T-helper 9 cell (primary cell): ENCODE measurements at regions not wholly inside any gene's neighbourhood (a gene's known extent, or its start where the extent isn't known, plus 50 kb on each side); places are given as distances from the start of the nearest gene placed in this dataset.
"Not testable (repeated sequence)": the region's sequence is repeated elsewhere in the genome, so short reads cannot be mapped to it uniquely, and the experiment has no call there.

Experiments used
- DNase-seq: peaks from one replicate; pipeline ENCODE4 v3.0.0-alpha.2; 2020

- no peak for DNase-seq
Measured at GRCh38 chr15:26017665-26018064, 154.5 kb upstream of the ATP10A start.

- no peak for DNase-seq
Measured at GRCh38 chr15:26015516-26016075, 152.5 kb upstream of the ATP10A start.

- DNase-seq = no peak
Measured at GRCh38 chr15:26013981-26014380, 150.9 kb upstream of the ATP10A start.

- no peak for DNase-seq
Measured at GRCh38 chr15:26011916-26012315, 148.8 kb upstream of the ATP10A start.

- no peak for DNase-seq
Measured at GRCh38 chr15:26007151-26007550, 144.0 kb upstream of the ATP10A start.

GRCh38 chr15:26001201-26001600 lies 138.1 kb upstream of the ATP10A start:
- DNase-seq = no peak

DNA sequence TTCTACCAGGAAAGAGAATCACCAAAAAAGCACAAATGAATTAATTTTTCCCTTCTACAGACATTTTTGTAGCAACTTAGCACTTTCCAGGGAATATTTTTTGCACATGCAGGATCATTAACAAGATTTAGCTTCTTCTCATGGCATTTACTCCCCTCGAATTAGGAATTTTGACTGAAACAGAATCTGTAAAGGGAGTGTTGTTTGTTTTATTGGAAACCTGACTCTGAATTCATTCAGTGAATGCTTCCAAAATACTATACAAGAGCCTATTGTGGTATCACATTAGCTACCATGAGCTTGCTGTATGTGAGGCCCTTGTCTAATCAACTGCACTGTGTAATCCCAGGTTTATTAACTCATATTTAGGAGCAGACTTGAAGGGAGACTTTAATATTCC lies 130.4 kb upstream of the ATP10A start:
- DNase-seq = no peak

DNA sequence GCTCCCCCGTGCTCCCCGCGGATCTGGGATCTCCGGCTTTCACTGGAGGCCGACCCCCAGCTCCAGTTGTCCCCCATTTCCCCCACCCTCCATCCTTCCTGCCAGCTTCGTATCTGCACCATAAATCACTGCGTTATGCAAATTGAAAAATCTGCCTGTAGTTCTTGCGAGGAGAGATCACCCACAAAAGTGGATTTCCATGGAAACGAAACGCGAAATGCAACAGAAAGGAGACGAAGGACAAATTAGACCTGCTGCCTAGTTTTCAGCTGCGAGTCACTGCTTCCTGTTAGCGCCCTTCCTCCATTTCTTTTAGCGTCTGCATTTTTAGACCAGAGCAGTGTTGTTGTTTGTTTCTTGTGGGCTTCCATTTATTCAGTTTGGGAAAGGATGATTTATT lies 127.1 kb upstream of the ATP10A start:
- DNase-seq = no peak

DNA sequence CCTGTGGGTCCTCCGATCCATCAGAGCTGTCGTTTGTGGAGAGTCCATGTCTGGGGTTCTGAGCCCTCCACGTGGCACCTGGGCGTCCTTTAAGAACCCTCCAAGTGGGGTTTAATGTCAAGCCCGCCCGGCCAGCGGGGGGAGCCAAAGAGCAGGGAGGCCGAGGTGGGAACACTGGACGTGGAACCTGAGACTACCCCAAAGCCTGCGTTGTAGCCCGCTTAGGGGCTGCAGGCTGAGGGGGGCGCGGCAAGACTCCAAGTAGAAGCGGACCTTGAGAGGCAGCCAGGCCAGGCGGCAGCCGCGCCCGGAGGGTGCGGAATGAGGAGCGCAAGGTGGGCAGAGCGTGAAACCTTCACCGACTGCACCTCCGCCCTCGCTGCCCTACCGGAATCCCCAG lies 126.2 kb upstream of the ATP10A start:
- DNase-seq = no peak

GRCh38 chr15:25988716-25989115 lies 125.6 kb upstream of the ATP10A start:
- not testable (repeated sequence) for DNase-seq

DNA sequence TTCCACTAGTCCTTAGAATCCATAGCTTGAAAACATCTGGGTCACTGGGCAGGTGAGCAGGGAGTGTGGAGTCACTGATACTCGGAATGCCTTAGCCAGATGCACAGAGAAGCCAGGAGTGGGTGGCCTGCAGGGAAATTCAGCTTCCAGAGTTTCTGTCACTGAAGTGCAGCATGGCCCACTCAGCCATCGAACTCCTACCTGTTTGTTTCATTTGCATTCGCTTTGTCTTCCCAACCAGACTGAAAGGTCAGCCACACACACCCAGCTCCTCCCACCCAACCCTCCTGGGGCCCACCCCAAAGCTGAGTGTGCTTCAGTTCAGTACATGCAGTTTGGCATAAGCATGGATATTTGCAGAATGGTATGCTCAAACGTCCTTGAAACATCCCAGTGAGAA lies 124.5 kb upstream of the ATP10A start:
- DNase-seq = no peak

GRCh38 chr15:25985165-25985564 lies 122.0 kb upstream of the ATP10A start:
- DNase-seq = no peak

- no peak for DNase-seq
Measured at GRCh38 chr15:25982736-25983135, 119.6 kb upstream of the ATP10A start.

- DNase-seq = no peak
Measured at GRCh38 chr15:25981114-25981513, 118.0 kb upstream of the ATP10A start.

DNA sequence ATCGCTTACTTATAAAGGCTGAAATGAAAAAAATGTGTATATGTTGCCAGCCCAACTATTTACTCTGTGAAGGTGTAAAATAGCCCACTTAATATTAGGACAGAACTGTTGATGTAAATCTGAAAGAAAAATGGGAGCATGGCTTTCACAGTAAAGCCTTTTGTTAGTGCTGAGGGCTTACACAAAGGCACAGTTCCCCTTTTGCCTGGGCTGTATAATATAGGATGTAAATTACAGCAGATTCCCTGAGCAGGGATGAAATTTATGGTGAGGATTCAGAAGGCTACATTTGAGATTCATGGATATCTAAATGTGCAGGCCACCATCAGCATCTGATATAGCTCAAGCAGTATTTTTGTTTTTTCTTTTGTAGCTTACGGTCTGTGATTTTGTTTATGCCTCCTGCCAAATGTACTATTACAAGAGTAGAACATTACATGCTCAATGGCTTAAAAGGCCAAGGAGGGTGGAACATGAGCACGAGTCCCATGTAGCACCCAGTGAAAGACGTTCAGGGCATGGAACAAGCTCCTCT lies 109.1 kb upstream of the ATP10A start:
- DNase-seq = no peak

DNA sequence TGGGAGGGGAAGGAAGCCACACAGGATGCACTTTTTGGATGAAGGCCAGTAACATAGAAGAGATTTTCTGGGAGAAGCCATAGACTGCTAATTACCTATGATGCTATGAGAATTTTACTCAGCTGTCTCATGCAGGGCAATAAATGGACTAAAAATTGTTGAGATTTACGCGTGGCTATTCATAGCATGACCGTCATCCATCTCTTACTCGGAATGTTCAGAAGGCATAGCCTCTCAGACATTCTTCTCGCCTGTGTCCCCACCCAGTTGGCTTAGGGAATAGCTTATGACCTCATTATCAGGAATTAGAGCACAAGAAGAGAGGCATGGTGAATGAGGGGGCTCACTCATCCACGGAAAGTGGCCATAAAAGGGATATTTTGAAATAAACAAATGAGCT lies 107.9 kb upstream of the ATP10A start:
- DNase-seq = no peak

GRCh38 chr15:25969886-25970285 lies 106.8 kb upstream of the ATP10A start:
- no peak for DNase-seq

DNA sequence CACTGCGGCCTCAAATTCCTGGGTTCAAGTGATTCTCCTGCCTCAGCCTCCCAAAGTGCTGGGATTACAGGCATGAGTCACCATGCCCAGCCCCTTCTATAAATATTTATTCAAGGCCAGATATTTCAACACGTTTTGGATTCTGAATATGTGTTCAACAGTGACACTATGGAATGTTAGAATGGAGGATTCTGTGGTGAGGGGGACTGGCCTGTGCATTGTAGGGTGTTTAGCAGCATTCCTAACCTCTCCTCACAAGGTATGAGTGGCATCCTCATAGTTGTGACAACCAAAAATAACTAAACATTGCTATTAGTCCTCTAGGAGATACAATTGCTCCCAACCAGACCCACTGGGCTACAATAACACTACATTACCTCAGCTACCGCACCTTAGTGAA lies 104.0 kb upstream of the ATP10A start:
- no peak for DNase-seq

DNA sequence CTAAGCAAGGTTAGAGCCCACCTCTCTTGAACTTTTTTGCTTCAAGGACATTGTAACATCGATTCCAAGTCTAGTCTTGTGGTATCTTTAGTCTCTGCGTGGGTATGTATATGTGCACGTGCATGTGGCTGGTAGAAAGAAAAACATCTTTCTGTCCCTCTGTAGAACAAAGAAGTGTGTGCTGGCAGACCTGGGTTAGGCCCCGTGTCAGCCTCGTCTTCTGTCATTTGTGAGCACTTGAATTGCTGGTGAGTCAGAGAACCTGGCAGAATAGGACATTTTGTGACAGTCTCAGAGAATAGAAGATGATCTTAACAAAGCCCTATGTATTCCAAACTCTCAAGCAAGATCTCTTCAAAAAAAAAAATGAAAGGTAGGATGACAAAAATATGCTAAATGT lies 102.2 kb upstream of the ATP10A start:
- DNase-seq = no peak

DNA sequence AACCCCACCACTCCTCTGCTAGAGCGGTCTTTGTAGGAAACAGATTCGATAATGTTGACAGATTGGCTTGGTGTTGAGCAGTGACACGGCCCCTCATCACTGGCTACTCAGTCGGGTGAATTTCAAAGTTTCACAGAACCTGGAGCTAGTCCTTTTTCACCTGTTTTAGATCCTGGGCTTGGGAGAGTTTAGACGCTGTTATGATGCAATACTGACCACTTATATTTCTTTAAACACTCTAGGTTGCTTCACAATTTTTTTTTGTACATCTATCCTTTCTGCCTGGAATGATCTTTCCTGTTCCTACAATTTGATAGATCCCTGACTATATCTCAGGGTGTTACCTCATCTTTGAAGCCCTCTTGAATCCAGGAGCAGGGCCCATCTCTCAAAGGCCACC lies 97.1 kb upstream of the ATP10A start:
- no peak for DNase-seq

DNA sequence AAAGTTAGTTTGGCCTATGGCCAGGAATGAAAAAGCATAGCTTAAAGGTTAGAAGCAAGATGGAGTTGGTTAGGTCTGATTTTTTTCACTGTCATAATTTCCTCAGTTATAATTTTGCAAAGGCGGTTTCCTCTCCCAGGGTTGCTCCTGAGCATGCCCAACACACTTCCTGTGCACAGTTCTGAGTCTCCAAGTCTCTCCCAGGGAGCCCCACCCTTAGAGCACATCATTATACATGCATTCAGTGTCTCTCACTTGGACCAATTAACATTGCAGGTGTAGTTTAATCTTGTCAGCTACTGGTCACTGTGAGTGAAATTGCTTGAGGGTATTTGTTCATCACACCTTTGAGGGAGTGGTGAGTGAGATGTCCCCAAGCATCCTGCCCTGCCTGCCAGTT lies 96.0 kb upstream of the ATP10A start:
- DNase-seq = no peak

DNA sequence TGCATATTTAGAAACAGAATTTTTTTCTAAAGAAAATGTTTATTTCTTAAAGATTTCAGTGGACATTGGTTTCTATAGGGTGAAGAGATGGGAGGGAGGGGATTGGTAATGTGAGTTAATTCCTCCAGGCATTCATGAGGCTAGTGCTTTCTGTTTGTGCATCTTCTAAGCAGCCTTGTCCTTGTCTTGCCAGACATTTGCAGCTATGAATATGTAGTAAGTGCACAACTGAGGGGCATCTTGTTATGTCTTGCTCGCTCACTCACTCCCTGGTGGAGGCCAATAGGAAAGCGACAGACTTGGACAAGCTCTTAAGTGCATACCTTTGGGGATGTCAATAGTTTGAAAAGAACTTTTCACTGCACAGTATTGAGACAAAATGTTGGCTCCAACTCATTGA lies 92.5 kb upstream of the ATP10A start:
- no peak for DNase-seq

GRCh38 chr15:25954398-25954797 lies 91.3 kb upstream of the ATP10A start:
- no peak for DNase-seq

DNA sequence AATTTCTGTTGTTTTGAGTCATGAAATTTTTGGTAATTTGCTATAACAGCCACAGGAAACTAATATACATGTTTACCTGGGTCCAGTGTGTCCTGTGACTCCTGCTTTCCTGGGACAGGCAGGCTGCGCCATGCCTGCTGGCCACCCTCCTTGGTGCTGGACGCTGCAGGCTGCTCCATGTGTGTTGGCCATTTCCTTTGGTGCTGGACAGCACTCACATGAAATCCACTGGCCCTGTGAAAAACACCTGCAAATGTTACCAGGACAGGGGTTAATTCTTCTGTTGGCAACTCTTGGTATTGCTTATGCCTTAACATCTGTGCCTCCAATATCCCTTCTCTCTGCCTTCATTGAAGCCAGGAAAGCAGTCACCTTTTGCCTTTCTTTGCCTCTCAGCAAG lies 86.9 kb upstream of the ATP10A start:
- no peak for DNase-seq
